GM12892 (cell line): ENCODE measurements at regions not wholly inside any gene's neighbourhood (a gene's known extent, or its start where the extent isn't known, plus 50 kb on each side); places are given as distances from the start of the nearest gene placed in this dataset.

ENCODE experiments used
- DNase-seq: peaks from one replicate; pipeline ENCODE4 v3.0.0; 2011; ENCODE audit not compliant: insufficient read length
- FAIRE-seq: peaks from 2 replicates; lab custom pipeline; 2011; peaks lifted over from hg19 to GRCh38; lab: Jason Lieb, UNC
- POLR2A ChIP-seq: IDR thresholded peaks from 2 replicates; pipeline ENCODE4 v1.6.1; 2011; ENCODE audit warnings: low read depth, low read length, control low read depth
- POLR2AphosphoS5 ChIP-seq: IDR thresholded peaks from 2 replicates; pipeline ENCODE4 v1.6.1; 2011; ENCODE audit warnings: low read depth, low read length, control low read depth
- TAF1 ChIP-seq: IDR thresholded peaks from 2 replicates; pipeline ENCODE4 v1.6.1; 2011; ENCODE audit warnings: low read depth, mild to moderate bottlenecking, control low read depth, low read length, borderline replicate concordance

DNA sequence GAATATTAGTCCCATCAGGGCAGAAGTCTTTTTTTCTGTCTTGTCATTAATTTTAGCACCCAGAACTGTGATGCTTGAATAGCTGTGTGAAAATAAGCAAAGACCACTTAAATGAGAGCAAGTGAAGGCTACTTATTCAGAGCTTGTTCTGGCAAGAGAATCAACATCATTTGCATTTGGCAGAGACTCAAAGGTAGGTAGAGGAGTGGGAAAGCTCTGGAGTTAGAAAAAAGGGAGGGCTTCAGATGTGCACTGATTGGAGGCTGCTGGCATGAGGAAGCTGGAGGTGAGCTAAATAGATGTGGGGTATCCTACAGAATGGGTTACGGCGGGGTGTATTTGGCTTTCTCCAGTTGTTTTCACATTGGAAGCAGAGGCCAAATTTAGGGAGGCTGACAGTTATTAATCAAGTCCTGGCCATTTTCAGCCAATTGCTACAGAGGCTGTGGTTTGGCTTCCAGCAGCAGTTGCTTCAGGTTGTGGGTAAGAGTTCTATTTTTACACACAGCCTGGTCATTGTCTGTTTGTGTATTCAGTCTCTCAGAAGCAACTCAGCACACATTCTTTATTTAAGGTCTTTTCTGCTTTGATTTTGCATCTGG is 254.3 kb downstream of the BTBD3 start:
- no peak for DNase-seq
- no peak for TF ChIP-seq TAF1
- TF ChIP-seq POLR2A: no peak
- no peak for TF ChIP-seq POLR2AphosphoS5
- FAIRE-seq: no peak

DNA sequence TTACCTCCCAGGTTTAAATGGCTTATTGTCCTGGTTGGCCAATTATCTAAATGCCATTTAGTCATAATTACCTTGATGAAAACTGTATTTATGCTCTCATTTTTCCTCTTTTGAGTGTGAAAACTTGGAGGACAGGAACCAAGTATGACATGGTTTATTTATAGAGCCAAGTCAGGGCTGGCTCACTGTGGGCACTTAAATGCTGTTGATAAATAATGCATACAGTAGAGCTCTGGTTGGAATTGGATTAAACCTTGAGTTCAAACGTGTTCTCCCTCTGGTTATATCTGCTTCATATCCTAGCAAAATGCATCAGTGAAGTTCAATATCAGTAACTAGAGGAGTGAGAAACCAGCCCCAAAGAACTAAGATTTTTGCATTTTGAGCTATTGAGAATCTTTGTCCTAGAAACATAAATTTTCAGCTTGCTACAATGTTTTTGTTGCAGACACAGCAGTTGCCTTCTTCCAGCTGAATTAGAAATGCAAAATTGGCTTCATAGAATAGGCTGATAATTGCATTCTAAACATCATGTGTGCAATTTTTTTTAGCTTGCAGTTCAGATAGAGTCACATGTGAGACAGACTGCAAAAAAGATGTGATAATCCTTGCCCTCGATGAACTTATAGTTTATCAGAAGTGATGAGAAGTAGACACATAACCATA is 255.8 kb downstream of the BTBD3 start:
- DNase-seq (no peak), FAIRE-seq (no peak)
- TF ChIP-seq TAF1 (no peak), POLR2AphosphoS5 (no peak), POLR2A (no peak)

DNA sequence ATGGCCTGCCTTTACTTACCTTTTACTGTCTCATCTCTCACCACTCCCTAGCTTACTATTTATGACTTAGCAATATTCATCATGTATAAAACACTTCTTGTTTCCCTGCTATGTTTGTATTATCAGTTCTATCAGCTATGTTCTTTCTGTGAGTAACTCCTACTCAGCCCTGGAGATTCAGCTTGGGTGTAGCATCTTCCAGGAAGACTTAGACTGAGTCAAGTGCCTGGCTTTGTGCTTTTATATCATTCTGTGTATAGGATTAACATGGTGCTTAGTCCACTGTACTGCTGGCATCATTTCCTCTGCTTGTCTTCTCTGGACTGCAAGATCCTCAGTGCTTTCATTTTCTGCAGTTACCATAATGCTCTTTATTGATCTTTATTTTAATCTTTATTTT is 257.8 kb downstream of the BTBD3 start:
- TF ChIP-seq POLR2AphosphoS5 (no peak), POLR2A (no peak), TAF1 (no peak)
- DNase-seq (no peak), FAIRE-seq (no peak)

DNA sequence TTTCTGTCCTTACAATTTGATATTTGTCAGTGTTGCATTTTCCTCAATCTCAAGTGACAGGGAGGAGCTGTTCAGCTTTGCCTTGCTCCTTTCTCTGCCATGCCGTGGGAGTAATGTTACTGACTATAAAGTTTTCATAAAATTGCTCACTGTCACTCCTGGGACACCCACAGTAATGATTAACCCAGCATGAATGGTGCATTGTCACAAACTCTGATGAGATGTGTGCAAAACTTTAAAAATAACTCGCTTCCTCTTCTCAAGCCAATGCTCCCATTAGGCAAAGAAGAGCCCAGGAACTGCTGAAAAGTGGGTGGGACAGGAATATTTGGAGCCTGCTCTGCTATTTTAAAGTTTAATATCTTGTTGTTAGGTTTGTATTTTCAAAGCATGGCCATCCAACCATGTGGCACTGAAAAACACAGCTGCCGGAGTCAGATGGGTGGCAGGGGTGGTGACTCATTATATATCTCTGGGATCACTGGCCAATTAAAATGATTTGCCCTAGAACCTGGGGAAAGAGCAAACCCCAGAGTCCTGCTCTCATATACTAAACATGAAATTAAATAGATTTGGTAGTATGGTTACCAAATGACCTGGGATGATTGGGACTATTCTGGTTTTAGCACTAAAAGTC is 260.1 kb downstream of the BTBD3 start:
- no peak for FAIRE-seq
- no peak for DNase-seq
- TF ChIP-seq TAF1 (no peak), POLR2A (no peak), POLR2AphosphoS5 (no peak)

DNA sequence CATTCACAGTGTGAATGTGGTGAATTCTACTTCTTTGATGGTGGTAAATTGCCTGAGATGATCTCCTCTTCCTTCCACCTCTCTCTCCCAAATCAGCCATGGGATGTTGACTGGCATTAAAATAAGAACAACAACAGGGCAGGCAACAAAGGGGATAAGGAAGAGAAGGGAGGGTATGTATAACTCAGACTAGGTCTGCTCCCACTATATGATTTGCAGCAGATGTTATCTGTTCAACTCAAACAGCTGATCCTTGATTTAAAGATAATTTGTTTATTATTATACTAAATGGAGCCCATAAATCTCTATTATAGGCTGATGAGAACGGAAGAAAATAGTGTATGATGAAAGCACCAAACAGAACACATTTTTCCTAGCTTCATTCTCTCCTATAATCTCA is 262.0 kb downstream of the BTBD3 start:
- TF ChIP-seq POLR2AphosphoS5 (no peak), TAF1 (no peak), POLR2A (no peak)
- FAIRE-seq (no peak), DNase-seq (no peak)

DNA sequence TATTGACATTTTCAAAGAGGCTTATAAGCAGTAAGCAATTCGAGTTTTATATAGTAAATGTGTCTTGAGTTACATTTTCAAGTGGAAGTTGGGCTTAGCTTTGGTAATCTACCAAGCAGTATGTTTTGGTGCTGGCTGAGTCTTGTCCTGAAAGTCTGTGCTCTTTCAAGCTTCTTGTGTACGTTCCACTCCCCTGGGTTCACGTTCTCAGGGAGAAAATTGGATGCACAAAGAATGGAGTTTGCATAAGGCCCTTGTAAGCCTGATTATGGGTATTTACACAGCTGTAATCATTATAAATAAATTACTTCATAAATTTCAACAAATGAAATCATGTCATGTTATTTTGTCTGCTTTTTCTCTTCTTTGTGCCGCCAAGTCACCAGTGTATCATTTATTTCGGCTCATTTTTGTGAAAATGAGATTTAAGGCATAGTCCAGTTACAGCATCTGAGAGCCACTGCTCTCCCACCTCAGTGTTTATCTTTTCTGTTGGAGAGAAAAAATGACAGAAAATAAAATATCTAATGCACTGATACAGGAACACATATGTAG is 262.5 kb downstream of the BTBD3 start:
- TF ChIP-seq POLR2A (no peak), TAF1 (no peak), POLR2AphosphoS5 (no peak)
- DNase-seq (no peak), FAIRE-seq (no peak)

DNA sequence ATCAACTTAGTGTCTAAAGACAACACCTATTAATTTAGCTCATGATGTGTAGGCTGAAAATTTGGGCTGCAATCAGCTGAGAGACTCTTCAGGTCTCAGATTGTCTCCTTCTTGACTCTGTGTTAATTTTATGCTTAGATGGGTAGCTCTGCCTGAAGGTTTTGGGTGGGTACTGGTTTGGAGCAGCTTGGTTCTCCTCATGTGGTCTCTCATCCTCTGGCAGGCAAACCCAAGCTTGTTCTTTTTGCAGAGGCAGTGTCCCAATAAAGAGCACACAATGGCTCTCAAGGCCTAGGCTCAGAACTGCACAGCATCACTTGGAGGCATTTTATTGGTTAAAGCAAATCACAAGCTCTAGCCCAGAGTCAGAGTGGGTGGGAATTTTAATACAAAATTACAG is 280.6 kb downstream of the BTBD3 start:
- FAIRE-seq (no peak), DNase-seq (no peak)
- no peak for TF ChIP-seq POLR2A
- no peak for TF ChIP-seq POLR2AphosphoS5
- TF ChIP-seq TAF1: no peak

DNA sequence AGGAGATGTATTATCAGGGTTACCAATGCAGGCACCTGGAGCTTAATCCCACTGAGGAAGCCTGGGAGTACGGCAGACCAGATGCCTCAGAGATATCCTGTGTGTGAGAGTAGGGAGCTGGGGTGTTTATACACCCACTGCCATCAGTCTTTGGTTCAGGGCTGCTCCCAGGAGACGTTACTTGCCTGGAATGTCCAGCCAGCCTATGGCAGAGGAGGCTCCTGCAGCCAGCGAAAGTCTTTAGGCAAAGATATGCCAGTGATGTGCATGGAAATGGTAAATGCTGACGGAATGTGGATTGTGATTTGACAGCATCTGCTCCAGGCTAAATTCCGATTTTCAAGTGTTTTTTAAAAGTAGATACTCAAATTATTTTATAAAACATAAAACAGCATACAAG is 282.0 kb downstream of the BTBD3 start:
- TF ChIP-seq POLR2AphosphoS5 (no peak), TAF1 (no peak), POLR2A (no peak)
- DNase-seq (no peak), FAIRE-seq (no peak)

DNA sequence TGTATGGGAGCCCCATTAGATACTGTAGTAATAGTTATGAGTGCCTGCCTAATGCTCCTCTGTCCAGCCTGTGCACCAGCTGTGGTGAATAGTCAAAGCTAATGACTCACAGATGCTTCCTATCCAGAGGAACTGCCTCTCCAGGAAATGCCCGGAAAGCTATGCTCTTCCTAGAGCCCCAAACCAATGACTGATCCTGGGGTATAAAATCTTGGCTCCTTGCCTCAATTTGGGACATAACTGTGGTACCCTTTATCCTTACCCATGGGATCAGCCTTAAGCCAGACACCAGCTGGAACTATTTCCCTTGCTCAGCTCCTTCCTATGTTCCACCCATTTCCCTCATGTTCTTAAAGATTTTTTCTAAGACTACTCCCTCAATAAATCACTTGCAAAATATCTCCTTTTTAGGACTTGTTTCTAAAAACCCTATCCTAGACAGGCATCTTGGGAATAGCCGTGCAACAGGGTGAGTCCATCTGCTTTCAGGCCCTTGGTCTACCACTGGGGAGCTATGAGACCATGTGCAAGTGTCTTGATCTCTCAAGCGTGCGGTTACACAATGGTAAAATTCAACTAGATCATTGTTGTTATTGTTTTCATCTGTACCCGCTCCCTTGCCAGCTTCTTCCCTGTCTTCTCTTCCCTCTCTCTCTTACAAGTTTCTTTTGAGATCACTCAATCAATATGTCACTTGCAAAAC is 283.7 kb downstream of the BTBD3 start:
- FAIRE-seq (no peak), DNase-seq (no peak)
- TF ChIP-seq POLR2AphosphoS5: no peak
- no peak for TF ChIP-seq POLR2A
- TF ChIP-seq TAF1: no peak

DNA sequence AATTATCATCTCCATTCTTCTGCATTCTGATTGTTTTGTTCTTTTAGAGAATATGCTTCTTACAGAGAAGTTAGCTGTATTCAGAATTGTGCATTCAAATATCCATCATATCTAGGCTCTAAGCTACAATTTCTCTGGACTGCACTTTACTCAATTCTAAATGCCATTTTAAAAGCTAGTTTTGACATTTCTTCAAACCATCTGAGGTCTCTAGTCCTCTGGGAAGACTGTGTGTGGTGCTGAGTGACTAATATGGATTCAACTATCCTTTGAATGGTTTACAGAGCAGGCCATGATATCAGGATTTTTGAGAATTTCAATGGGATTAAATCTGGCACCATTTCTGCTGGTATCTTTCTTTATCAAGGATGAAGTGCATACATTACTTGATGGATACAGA is 285.7 kb downstream of the BTBD3 start:
- TF ChIP-seq TAF1 (no peak), POLR2AphosphoS5 (no peak), POLR2A (no peak)
- DNase-seq: no peak
- FAIRE-seq: no peak

DNA sequence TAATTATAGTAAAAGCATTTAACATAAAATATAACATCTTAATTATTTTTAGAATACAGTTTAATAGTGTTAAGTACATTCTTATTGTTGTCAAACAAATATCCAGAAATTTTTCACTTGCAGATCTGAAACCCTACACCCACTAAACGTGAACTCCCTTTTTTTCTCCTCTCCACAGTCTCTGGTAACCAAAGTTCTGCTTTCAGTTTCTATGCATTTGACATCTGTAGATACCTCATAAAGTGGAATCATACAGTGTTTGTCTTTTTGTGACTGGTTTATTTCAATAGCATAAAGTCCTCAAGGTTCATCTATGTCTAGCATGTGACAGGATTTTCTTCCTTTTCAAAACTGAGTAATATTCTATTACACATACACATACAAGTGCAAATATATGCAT is 286.3 kb downstream of the BTBD3 start:
- FAIRE-seq (no peak), DNase-seq (no peak)
- TF ChIP-seq POLR2A (no peak), TAF1 (no peak), POLR2AphosphoS5 (no peak)
